Keratinocyte (primary cell): ENCODE measurements at regions not wholly inside any gene's neighbourhood (a gene's known extent, or its start where the extent isn't known, plus 50 kb on each side); places are given as distances from the start of the nearest gene placed in this dataset.

Experiments used
- EZH2 ChIP-seq: IDR thresholded peaks from one replicate; pipeline ENCODE4 v1.6.1; 2012; ENCODE audit warnings: inconsistent platforms, mild to moderate bottlenecking, low read length, moderate library complexity
- TF ChIP-seq, protein P1 (sequence below), 3 experiments: IDR thresholded peaks in 1 of 3; conservative IDR thresholded peaks in 1 of 3; optimal IDR thresholded peaks in 1 of 3; 2 replicates in 2 of 3; 3 replicates in 1 of 3; pipeline versions ENCODE3 to v1.5.1; 2011; ENCODE audit warnings: low read length in 3 of 3, mild to moderate bottlenecking in 3 of 3, moderate library complexity in 2 of 3, control low read depth in 1 of 3, inconsistent platforms in 1 of 3; ENCODE audit not compliant: insufficient read depth in 2 of 3; ENCODE audit errors: extremely low read depth in 1 of 3

DNA sequence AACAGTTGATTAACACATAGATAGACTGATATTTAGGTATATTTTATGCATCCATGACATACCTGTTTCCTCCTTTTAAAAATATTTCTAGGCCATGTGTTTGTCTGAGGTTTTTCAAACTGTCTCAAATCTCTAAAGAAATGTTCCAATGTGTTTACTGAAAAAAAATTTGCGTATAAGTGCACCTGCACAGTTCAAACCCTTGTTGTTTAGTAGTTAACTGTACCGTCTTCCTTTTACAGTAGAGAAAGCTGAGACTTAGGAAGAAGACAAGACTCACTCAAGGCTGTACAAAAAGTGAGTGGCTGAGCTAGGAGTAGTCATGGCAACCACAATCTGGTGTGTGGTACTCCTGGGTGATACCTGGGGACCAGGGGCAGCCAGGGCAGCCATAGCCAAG lies 934.6 kb downstream of the VRK1 start:
- TF ChIP-seq, protein P1, sequence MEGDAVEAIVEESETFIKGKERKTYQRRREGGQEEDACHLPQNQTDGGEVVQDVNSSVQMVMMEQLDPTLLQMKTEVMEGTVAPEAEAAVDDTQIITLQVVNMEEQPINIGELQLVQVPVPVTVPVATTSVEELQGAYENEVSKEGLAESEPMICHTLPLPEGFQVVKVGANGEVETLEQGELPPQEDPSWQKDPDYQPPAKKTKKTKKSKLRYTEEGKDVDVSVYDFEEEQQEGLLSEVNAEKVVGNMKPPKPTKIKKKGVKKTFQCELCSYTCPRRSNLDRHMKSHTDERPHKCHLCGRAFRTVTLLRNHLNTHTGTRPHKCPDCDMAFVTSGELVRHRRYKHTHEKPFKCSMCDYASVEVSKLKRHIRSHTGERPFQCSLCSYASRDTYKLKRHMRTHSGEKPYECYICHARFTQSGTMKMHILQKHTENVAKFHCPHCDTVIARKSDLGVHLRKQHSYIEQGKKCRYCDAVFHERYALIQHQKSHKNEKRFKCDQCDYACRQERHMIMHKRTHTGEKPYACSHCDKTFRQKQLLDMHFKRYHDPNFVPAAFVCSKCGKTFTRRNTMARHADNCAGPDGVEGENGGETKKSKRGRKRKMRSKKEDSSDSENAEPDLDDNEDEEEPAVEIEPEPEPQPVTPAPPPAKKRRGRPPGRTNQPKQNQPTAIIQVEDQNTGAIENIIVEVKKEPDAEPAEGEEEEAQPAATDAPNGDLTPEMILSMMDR (optimal IDR thresholded peaks at IDR 0.05 in 1 of 3, IDR thresholded peaks at IDR 0.05 in 1 of 3, conservative IDR thresholded peaks at IDR 0.05 in 1 of 3; ENCODE audit: extremely low read depth in 1 of 3, insufficient read depth in 2 of 3, low read length in 3 of 3), result no peak
- TF ChIP-seq EZH2, result no peak
